ENCODE measurements at regions not wholly inside any gene's neighbourhood (a gene's known extent, or its start where the extent isn't known, plus 50 kb on each side); places are given as distances from the start of the nearest gene placed in this dataset.

DNA sequence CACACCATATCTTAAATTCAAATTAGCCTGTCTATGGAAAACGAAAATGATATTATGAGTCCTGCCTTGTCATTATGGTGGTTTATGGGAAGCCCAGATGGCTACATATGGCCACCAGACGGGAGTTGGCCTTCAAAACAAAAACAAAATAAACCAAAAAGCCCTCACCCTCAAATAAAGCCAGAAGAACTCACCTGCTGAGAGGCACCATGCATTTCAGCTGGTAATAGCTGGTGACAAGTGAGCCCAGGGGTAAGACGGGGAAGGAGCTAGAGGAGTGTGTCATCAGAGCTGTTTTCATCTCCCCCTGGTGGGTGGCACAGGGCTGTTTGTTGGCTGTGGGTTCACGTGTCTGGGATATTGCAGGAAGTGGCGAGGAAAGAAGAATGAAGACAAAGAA is 152.9 kb downstream of the EFNB2 start:
- DNase-seq (ENCODE audit: low spot score): no peak

DNA sequence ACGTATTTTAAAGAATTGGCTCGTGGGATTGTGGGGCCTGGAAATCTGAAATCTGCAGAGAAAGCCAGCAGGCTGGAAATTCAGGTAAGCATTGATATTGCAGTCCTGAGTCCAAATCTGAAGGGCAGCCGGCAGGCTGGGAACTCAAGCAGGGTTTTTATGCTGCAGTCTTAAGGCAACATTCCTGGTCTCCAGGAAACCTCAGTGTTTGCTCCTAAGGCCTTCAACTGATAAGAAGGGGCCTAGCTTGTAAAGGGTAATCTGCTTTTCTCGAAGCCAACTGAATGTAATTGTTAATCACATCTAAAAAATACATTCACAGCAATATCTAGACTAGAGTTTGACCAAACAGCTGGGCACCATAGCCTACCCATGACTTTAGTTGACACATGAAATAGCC is 154.4 kb downstream of the EFNB2 start:
- DNase-seq (ENCODE audit: low spot score): no peak

DNA sequence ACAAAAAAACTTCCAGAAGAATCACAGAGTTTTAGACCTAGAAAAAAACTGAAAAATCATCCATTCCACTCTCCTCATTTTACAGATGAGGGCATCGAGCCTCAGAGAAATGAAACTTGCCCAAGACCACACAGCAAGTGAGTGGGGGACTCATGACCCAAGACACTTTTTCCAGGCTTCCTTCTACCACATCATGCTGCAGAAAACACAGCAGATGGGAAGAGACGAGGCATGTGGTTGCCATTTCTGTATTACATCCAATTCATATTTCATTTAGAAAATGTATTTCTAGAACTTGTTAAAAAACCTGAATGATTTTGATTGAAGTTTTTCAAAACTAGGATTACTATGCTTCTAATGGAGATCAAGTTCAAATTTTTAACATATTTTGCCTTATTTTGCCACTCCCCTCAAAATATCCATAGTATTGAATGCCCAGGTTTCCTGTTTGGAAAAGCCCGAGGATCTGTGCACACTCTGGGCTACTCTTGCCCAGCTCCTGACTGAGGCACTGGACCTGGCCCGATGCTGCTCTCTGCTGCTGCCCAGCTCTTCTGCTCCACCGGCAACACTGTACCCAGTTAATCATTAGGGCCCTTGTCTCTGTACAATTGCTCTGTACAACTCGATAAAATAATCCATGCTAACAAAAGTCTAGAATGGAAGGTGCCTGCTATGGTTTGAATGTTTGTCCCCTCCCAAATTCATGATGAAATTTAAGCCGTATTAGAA is 157.4 kb downstream of the EFNB2 start:
- DNase-seq (ENCODE audit: low spot score): no peak

DNA sequence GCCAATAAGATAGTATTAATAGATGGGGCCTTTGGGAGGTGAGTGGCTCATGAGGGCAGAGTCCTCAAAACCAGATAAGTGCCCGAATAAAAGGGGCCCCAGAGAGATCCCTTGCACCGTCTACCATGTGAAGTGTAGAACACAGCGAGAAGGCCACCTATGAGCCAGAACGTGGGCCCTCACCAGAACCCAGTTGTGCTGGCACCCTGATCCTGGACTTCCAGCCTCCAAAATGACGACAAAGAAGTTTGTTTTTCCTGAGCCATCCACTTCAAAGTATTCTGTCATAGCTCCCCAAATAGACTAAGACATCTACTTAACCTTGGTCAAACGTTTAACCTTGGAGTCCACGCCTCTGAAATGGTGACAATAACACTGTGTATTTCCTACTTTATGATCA is 158.1 kb downstream of the EFNB2 start:
- DNase-seq (ENCODE audit: low spot score): no peak

DNA sequence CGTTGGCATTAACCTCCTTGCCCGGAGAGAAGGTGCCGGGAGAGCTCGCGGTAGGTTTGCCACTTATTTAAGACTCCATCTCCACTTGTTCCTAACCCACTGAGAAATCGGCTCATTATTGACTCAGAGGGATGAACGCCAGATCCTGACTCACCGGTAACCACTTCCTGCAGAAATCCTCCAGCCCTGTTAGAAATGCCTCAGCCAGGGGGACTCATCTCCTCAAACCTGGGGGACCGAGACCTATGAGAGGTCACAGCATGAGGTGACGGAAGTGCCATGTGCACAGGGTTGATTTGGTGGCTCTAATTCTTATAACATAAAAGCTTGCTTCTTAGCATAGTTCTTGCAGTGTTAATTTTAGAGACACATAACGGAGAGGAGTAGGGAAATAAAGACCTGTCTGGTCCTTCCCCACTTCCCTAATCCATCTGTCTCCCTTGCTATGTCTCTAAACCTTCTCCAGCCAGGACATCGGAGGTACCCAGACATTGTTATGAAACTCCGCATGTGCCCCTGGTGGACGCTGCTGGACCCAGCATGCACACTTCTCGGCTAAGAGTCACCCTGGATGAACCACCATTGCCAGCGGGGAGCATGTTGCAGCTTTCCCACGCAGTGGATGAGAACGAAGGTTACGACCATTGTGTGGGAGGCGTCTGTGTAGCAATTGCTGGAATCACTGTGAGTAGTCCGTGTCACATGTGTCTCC is 158.9 kb downstream of the EFNB2 start:
- DNase-seq (ENCODE audit: low spot score): peak; percentile 56

DNA sequence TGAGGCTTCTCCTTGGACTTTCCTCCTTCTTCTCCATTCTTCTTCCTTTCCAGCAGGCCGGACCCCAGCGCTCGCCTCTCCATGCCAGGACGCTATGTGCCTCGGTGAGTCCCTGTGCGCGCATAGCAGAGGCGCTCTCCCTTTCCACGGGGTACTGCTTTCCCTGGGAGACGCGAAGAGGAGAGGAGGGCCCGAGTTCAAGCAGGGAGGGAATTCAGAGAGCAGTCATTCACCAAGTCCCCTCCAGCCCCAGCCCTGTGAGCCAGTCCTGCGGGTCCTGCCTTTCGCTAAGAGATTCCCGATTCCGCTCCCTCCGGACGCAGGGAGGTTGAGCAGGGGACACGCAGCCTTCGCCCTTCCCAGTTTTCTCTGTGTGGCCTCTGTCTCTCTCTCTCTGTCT is 160.4 kb downstream of the EFNB2 start:
- no peak for DNase-seq (ENCODE audit: low spot score)

DNA sequence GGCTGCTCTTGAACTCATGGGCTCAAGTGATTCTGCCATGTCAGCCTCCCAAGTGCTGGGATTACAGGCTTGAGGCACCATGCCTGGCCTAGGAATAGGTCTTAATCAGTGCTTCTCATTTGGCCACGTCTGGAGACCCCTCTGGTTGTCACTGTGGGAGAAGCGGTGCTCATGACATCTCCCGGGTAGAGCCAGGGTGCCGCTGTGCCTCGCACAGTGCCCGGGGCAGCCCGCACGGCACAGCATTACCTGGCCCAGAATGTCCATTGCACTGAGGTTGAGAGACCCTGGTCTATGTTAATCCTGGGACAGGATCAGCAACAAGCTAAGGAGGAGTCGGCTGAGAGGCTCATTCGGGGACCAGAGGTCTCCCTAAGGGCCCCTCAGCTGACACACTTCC is 160.8 kb downstream of the EFNB2 start:
- DNase-seq (ENCODE audit: low spot score): no peak

DNA sequence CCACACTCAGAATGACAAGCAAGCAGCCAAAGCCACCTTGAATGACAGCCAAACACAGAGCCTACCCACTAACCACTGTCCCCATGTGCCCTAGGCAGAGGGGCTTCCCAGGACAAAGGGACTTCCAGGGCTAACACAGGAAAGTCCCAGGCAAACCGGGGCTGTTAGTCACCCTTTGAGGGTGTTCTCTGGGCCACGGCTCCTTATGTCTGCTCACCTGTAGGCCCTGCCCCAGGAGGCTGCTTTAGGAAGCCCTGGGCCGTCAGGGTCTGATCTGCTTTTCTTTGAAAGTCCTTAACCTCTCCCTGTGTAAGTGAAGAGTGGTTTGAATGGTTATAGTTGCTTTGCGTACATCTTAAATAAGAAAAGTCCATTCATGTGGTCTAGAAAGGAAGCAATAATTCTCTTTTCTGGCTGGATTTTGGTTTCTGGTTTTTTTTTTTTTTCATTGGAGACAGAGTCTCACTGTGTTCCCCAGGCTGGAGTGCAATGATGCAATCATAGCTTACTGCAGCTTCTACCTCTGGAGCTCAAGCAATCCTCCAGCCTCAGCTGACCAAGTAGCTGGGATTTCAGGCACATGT is 161.4 kb downstream of the EFNB2 start:
- peak; percentile 51 for DNase-seq (ENCODE audit: low spot score)

DNA sequence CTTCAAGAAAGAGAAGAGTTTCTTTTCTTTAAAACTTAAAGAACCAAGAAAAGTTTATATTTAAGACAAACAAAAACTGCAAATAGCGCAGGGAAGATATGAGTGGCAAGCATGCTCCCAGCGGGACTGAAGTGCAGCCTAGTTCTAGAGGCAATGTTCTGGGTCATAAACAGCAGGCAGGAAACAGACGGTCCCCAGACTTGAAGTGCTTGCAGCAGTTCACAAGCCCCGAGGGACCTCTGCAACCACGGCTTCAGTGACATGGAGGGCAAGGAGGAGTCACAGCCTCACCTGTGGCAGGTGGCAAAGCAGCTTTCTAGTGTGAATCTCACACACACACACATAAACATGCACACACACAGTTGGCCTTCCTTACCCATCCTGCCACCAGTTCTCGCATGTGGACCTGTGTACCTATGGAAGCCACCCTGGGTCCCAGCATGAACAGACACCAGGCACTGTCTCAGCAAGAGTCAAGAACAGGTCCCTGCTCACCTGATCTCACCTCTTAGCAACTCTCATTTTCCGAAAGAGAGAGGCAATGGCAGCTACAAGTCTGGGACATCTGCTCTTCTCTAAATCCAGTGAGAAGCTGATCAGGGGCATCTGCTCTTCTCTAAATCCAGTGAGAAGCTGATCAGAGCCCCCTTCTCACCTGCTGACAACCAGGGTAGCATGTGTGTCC is 162.0 kb downstream of the EFNB2 start:
- DNase-seq (ENCODE audit: low spot score): no peak

DNA sequence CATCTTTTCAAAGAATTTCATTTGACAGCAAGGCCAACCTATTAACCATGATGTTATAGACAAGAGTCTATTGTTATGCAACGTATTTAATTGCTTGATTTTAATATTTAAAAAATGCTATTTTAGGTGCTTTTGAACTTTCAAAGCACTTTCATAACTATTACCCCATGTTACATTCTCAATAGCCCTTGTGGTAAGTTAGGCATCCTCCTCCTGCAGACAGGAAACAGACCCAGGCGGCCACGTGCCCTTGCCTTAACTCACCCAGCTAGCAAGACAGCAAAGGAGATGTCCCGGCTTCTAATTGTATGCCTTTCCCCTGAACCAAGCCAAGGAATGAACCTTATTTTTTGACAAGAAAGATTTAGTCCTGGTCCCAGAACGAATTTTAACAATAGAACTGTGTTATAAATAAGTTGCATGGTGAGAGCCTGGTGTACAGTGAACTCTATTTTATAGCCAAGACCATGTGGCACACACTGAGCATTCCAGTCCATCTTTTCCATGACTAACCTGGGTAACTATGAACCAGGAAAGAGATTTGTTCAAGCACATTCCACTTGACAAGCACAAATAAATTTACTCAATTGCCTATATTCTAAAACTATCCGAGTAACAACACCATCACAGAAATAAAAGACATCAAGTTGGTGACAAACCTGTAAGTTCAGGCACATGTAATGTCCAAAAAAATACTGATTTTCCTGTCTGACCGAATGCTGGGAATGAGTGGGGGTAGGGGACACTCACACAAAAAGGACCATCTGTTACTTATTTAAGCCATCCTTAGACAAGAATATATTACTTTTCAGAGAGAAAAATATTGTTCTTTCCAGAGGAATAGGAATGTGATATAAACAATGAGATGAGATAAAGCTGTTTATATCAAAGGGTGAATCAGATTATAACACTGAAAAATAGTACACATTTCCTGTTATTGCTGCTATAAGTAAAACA is 163.0 kb downstream of the EFNB2 start:
- no peak for DNase-seq (ENCODE audit: low spot score)

DNA sequence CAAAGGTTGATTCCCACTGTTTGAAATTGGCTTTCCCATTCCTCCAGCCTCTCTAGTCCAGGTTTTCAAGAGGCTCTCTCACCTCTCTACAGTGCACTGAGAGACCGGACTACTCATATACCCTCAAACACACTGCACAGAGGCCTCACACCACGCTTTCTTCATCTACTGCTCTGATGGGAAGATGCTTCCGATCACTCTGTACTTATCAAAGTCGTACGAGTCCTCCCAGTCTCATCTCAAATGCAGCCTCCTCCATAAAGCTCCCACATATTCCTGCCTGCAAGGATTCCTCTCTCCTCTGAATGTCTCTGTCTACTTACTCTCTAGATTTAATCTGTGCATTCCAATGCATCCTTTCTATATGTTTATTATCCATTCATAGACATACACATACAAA is 164.4 kb downstream of the EFNB2 start:
- no peak for DNase-seq (ENCODE audit: low spot score)

DNA sequence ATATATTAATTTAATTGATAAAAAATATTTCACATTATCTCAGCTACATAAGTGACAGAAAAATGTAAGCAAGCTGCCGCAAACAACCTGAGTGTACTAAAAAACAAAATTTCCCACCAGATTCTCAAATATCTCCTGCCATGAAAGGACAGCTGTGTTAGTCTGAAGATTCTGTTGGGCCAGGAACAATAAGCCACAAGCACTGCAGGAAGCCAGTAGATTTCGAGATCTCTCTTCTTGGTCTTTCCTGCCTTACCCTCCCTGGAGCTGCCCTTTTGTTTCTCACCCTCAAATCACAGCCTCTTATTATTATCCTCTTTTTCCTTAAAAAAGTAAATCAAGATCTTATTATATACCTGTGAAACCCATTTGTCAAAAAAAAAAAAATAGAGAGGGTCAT is 165.6 kb downstream of the EFNB2 start:
- no peak for DNase-seq (ENCODE audit: low spot score)

DNA sequence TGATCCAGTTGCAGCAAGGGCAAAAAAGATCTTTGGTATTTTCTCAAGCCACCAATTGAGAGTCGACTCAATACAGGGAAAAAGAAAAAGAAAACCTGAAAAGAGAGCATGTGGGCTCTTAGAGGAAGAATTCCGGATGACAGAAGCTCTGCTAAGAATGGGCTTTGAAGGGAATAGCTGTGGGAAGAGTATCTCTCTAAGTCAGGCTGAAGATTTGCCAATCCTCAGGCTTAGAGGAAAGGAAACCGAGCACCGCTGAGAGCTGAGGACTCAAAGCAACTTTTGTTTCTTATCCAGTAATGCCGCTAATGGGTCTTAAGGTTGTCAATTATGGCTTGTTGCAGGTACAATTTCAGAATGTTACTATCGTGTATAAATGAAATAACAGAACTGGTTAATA is 166.4 kb downstream of the EFNB2 start:
- no peak for DNase-seq (ENCODE audit: low spot score)

DNA sequence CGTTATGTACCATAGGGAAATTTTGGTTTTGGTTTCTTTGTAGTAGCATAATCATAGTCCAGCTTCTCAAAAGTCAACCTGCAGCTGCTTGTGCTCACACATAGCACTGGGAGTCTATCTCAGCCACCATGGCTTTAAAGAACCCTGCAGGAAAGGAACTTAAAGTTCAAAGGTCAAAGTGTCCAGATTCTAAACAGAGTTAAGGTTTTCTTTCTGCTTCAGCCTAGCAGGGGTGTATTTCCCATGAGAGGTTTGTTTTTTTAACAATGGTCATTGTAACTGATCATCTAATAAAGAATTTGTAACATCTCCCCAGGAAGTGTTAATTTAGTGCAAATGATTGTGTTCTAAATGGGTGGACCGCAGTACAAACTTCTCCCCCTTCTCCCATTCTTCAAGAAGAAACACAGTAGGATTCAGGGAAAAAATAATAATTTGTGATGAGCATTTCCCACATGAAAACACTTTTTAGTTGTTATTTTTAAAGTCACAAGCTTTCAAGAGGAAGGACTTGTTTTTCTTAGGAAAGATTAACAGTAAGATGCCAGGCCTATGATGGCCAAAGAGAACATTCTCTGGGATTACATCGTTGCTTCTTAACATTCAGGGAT is 168.0 kb downstream of the EFNB2 start:
- no peak for DNase-seq (ENCODE audit: low spot score)

DNA sequence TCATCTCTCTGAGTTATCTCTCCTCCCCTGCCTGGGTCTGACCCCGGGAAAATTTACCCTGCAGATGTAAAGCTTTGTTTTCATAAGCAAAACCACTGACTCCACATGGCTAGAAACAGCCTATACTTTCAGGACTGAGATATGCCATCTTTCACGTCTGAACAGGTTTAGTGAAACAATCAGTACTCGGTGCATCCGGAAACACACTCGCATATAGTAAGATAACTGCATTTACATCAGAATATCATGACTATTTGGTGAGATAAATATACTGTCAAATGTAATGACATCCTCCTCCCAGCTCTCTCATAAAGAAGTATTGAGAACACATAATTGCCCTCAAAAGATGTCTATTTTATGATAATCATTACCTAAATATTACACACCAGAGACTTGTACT is 172.8 kb downstream of the EFNB2 start:
- DNase-seq (ENCODE audit: low spot score): no peak

DNA sequence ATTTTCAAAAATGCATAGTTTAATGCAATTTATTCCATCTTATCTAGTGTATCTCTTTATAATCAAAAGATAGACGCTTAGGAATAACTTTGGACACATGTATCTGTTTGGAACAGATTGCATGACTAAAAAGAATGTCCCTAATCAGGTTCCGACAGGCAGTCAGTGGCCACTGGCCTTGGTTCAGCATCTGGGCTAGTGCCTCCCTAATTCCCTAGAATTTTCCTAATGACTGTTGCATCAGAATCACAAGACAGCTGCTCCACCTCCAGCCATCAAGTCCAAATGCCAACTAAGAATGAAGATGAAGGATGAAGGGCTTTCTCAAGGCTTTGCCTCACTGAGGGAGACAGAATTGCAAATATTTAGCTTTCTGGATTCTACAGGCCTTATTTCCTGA is 173.8 kb downstream of the EFNB2 start:
- no peak for DNase-seq (ENCODE audit: low spot score)

DNA sequence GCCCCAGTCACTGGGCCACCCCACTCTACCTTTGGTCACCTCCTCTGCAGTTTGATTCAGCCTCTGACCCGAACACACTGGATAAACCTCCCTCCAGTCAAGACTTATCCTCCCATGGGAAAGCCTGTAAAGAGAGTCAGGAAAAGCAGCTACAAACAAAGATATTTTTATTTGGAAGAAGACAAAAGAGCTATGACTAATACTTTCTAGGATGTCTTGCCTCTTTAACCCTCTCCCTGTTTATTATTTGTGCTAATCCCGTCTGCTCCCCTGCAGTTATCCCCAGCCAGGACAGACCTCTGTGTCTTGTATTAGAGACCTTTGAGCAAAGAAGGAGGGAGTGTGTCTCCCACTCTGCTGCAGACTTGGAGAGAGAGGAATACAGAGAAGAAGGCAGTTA is 178.3 kb downstream of the EFNB2 start:
- DNase-seq (ENCODE audit: low spot score): peak; percentile 90

DNA sequence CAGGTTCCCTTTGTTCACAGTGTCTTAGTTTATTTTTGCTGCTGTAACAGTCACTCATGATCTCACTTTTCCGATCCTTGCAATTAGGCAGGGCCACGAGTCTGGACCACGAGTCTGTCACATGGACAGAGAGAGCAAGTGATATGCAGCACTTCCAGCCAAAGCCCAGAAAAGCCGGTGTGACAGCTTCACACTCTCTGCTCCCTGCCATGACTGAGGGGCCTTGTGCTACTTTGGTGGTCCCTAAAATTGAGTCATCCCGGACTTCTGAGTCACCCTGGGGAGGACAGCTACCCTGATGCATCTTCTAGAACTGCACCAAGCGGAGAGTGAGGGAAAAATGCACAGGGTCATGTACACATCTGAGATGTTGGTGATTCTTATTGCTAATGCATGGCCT is 179.6 kb downstream of the EFNB2 start:
- DNase-seq (ENCODE audit: low spot score): no peak

DNA sequence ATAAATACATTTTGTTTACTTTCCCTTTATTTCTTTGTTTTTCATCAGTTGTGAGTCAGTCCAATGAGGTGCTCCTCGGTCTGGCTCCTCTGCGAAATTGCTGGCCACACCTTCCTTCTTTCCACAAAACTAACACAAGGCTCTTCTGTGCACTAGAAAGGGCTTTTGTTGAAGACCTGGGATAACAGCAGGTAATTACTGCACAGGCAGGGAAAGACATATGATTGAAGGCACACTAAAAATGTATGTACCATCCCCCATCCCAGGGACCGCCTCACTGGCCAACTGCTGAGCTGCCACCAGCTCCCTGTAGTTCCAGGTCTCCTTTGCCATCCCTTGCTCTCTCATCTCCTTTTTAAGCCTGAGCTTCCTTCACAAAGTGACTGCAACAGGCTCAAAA is 180.5 kb downstream of the EFNB2 start:
- no peak for DNase-seq (ENCODE audit: low spot score)

DNA sequence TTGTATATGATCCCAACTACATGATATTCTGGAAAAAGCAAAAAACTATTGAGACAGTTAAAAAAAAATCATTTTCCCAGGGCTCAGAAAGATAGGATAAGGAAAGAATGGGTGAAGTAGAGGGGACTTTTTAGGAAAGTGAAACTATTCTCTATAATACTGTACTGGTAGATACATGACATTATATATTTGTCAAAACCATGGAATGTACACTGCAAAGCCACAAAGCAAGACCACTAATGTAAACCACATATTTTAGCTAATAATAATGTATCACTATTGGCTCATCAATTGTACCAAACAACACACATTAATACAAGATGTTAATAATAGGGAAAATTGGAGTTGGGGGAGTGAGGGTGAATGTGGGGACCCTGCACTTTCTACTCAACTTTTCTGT is 182.6 kb downstream of the EFNB2 start:
- DNase-seq (ENCODE audit: low spot score): no peak

DNA sequence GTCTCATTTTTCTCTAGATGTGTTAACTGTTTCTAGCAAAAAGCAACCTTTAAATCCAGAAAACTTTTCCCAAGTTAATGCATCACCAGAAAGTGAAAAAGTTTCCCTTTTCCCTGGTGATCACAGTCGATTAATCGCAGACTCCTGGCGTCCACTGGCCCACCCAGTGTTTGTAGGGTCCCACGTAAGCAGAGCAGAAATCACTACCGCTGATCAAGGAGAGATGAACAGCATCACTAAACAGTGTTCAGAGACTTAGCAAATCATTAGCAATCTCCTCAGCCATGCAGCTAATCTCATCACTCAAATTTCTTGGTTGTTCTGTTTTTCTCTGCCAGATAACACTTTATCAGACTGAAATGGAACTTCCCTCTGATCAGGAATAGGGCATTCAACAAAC is 184.2 kb downstream of the EFNB2 start:
- no peak for DNase-seq (ENCODE audit: low spot score)
